ENCODE measurements at regions not wholly inside any gene's neighbourhood (a gene's known extent, or its start where the extent isn't known, plus 50 kb on each side); places are given as distances from the start of the nearest gene placed in this dataset.
A peak's percentile ranks its signal among the peaks of the same experiment; 100 is the strongest.
"Not testable (repeated sequence)": the region's sequence is repeated elsewhere in the genome, so short reads cannot be mapped to it uniquely, and the experiment has no call there.

- not testable (repeated sequence) for DNase-seq (ENCODE audit: low read depth)
Measured at GRCh38 chr13:52324831-52325230, 81.1 kb downstream of the THSD1 start.

DNA sequence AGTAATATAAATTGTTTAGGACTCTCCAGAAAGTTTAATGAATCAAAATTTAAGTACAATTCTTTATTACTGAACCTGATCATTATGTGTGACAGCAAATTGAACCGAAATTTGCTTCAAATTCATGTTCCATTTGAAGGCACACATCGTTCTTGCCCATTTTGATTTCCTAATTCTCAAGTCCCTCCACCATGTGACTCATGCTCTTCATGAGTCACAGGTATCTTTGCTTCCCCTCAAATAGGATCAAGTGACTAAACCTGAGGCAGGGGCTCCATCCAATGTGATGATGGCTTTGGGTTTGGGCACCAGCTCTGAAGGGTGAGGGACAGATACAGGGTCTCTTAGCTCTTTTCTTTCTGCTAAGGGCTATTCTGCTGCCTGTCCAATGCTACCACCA is 86.1 kb downstream of the THSD1 start:
- no peak for DNase-seq (ENCODE audit: low read depth)

GRCh38 chr13:52309833-52310232 is 96.1 kb downstream of the THSD1 start:
- DNase-seq (ENCODE audit: low read depth) = not testable (repeated sequence)

GRCh38 chr13:52306336-52306735 is 99.6 kb downstream of the THSD1 start:
- DNase-seq (ENCODE audit: low read depth) = not testable (repeated sequence)

GRCh38 chr13:52303098-52303497 is 102.9 kb downstream of the THSD1 start:
- DNase-seq (ENCODE audit: low read depth) = not testable (repeated sequence)

DNA sequence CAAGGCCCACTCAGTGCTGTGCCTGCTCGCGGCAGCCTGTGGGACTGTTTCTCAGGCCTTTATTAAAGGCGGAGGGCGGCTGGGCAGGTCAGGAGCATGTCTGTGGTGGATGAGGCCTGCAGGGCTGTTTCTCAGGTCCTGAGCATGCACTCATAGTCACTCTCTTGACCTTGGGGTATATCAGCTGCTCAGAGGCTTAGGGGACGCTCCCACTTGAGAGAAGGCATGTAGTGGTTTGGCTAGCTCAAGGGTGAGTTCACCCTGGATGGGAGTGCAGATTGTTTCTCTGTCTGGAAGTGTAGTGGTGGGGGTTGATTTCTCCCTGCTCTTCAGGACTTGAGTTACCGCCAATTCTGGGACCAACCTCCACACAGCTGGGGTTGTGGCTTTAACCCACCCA is 103.3 kb downstream of the THSD1 start:
- DNase-seq (ENCODE audit: low read depth) = not testable (repeated sequence)

GRCh38 chr13:52301810-52302400 is 104.1 kb downstream of the THSD1 start:
- not testable (repeated sequence) for DNase-seq (ENCODE audit: low read depth)

GRCh38 chr13:52298079-52298661 is 107.8 kb downstream of the THSD1 start:
- DNase-seq (ENCODE audit: low read depth) = not testable (repeated sequence)

DNA sequence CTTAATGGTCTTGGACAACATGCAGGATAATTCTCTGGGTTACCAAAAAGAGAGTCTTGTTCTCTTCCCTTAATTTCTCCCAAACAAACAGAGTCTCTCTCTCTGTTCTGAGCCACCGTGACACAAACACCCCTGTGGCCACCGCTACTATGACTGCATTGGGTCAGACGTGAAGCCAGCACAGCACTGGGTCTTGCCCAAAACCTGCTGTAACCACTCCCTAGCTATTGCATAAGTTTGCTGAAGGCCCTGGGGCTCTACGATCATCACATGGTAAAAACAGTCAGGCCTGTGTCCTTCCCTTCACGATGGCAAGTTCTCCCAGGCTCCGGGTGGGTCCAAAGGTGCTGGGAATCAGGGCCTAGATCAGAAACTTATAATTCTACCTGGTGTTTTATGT is 117.1 kb downstream of the THSD1 start:
- DNase-seq (ENCODE audit: low read depth) = not testable (repeated sequence)

- DNase-seq (ENCODE audit: low read depth) = not testable (repeated sequence)
Measured at GRCh38 chr13:52281387-52281786, 122.0 kb upstream of the NEK3 start.

DNA sequence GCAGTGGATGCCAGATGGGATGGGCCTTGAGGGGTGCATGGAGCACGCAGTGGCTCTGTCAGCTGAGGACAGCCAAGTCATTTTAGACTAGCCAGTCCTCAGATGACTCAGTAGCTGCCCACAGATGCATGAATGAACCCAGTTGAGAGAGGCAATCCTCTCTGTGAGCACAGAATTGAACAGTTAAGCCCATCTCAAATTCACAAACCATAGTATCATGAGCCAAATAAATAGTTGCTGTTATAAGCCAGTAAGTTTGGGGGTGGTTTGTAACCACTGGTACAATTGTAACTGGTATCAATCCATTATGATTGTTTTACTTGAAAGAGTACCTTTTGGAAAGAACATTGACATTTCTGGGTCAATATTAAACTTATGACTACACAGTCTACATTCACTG is 120.0 kb upstream of the NEK3 start:
- DNase-seq (ENCODE audit: low read depth) = not testable (repeated sequence)

GRCh38 chr13:52254299-52254698 is 94.9 kb upstream of the NEK3 start:
- DNase-seq (ENCODE audit: low read depth) = not testable (repeated sequence)

GRCh38 chr13:52240752-52241151 is 81.4 kb upstream of the NEK3 start:
- not testable (repeated sequence) for DNase-seq (ENCODE audit: low read depth)

GRCh38 chr13:52235900-52236595 is 76.7 kb upstream of the NEK3 start:
- peak; percentile 51 for DNase-seq (ENCODE audit: low read depth)

GRCh38 chr13:52234928-52235327 is 75.5 kb upstream of the NEK3 start:
- DNase-seq (ENCODE audit: low read depth) = not testable (repeated sequence)

GRCh38 chr13:52223063-52223462 is 63.7 kb upstream of the NEK3 start:
- DNase-seq (ENCODE audit: low read depth) = not testable (repeated sequence)

- DNase-seq (ENCODE audit: low read depth) = not testable (repeated sequence)
Measured at GRCh38 chr13:52213920-52214319, 54.5 kb upstream of the NEK3 start.

DNA sequence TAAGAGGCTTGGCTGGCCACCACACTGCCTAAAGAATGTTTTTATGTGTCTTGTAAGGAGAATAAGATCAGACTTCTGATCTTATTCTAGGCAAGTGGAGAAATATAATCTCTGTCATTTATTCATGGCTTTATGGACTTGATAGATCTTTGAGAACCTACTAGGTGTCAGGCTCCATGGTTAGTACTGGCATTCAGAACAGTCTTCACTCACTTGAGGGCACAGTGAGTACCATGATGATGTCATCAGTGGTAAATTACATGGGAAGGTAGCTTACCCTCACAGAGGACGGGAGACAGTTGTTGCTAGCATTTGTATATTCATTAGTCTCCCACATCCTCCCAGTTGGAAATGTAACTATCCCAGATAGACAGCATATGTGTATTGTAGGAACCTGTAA is 53.5 kb upstream of the NEK3 start:
- DNase-seq (ENCODE audit: low read depth) = not testable (repeated sequence)

DNA sequence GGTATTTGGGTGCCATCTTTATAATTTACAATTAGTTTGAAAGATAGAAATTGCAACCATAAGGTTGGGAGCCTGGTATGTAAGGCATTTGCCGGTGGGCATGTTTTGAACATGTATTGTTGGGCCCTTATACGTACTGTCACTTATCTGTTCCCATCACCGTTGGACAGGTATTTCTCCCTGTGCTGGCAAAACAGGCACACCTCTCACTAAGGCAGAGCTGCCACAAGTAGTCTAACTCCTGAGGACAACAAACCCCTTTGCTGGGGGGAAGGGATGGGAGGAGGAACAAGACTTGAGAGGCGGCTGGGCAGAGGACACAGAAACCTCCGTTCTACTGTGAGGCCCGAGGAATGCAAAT is 52.0 kb upstream of the NEK3 start:
- not testable (repeated sequence) for DNase-seq (ENCODE audit: low read depth)

DNA sequence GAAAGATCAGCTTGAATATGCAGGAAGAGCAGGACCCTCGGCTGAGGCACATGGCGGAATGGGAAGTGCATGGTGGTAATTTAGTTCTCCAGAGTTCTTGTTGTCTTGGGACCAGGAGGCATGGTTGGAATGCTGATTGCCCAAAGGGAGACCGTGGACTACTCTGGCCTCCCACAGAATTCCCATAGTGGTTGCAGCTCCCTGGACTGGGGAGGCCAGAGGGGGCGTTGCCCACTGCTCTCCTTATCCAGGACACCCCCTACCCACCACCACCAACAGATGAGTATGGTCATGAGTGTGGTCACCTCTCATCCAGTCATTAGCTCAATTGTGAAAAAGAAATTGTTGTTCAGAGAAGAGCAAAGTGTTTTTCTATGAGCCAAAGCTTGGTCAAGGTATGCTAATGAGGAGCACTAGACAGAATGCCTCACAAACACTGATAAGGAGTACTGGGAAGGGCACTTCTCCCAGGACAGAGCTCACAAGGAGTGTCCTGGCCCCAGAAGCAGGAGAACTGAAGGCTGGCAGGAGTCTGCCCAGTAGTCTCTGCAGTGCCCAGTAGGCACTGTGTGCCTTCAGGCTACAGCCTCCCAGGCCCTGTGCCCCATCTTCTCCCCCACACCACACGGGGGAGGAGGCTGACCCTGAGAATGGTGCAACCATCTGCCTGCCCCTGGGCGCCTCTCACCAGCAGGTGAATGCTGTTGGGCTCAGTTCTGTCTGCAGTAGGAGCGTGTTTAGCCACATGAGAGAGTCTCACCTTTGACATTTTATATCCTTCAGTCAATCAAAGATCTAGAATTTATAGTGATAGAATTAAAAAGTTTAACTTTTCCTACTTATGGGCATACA is 51.4 kb upstream of the NEK3 start:
- not testable (repeated sequence) for DNase-seq (ENCODE audit: low read depth)

All from CMK (cell line).